ENCODE measurements at regions not wholly inside any gene's neighbourhood (a gene's known extent, or its start where the extent isn't known, plus 50 kb on each side); places are given as distances from the start of the nearest gene placed in this dataset.

GRCh38 chr17:72030067-72030899 is 90.5 kb upstream of the SOX9 start:
- peak; percentile 1 for DNase-seq (ENCODE audit: low spot score)

GRCh38 chr17:72031219-72031884 is 89.5 kb upstream of the SOX9 start:
- no peak for DNase-seq (ENCODE audit: low spot score)

- no peak for DNase-seq (ENCODE audit: low spot score)
These were observed 87.5 kb upstream of the SOX9 start for GRCh38 chr17:72033334-72033733.

GRCh38 chr17:72034000-72034399 is 86.8 kb upstream of the SOX9 start:
- no peak for DNase-seq (ENCODE audit: low spot score)

- DNase-seq (ENCODE audit: low spot score), result no peak
These were observed 82.4 kb upstream of the SOX9 start for GRCh38 chr17:72038427-72038826.

- DNase-seq (ENCODE audit: low spot score), result no peak
These were observed 81.3 kb upstream of the SOX9 start for GRCh38 chr17:72039490-72039889.

- DNase-seq (ENCODE audit: low spot score), result no peak
These were observed 74.6 kb upstream of the SOX9 start for GRCh38 chr17:72046178-72046577.

GRCh38 chr17:72046643-72047612 is 73.9 kb upstream of the SOX9 start:
- DNase-seq (ENCODE audit: low spot score), result no peak

GRCh38 chr17:72049914-72050313 is 70.9 kb upstream of the SOX9 start:
- DNase-seq (ENCODE audit: low spot score), result no peak

GRCh38 chr17:72053036-72053435 is 67.8 kb upstream of the SOX9 start:
- no peak for DNase-seq (ENCODE audit: low spot score)

- no peak for DNase-seq (ENCODE audit: low spot score)
These were observed 67.4 kb upstream of the SOX9 start for GRCh38 chr17:72053449-72053848.

- DNase-seq (ENCODE audit: low spot score), result no peak
These were observed 64.7 kb upstream of the SOX9 start for GRCh38 chr17:72056155-72056554.

GRCh38 chr17:72056727-72057290 is 64.0 kb upstream of the SOX9 start:
- no peak for DNase-seq (ENCODE audit: low spot score)

- DNase-seq (ENCODE audit: low spot score), result no peak
These were observed 60.7 kb upstream of the SOX9 start for GRCh38 chr17:72060084-72060483.

- DNase-seq (ENCODE audit: low spot score), result no peak
These were observed 57.6 kb upstream of the SOX9 start for GRCh38 chr17:72063262-72063661.

GRCh38 chr17:72063756-72064450 is 56.9 kb upstream of the SOX9 start:
- DNase-seq (ENCODE audit: low spot score), result no peak

- no peak for DNase-seq (ENCODE audit: low spot score)
These were observed 56.1 kb upstream of the SOX9 start for GRCh38 chr17:72064606-72065193.

GRCh38 chr17:72065556-72065955 is 55.3 kb upstream of the SOX9 start:
- no peak for DNase-seq (ENCODE audit: low spot score)

- DNase-seq (ENCODE audit: low spot score), result no peak
These were observed 52.2 kb upstream of the SOX9 start for GRCh38 chr17:72068643-72069042.

GRCh38 chr17:72069586-72070202 is 51.1 kb upstream of the SOX9 start:
- no peak for DNase-seq (ENCODE audit: low spot score)
